ENCODE measurements at regions not wholly inside any gene's neighbourhood (a gene's known extent, or its start where the extent isn't known, plus 50 kb on each side); places are given as distances from the start of the nearest gene placed in this dataset.
"Not testable (repeated sequence)": the region's sequence is repeated elsewhere in the genome, so short reads cannot be mapped to it uniquely, and the experiment has no call there.

- not testable (repeated sequence) for H3K9me3 ChIP-seq (ENCODE audit: control insufficient read depth, low read length); H3K36me3 ChIP-seq (ENCODE audit: control insufficient read depth, insufficient read depth, low read length); H3K4me3 ChIP-seq (ENCODE audit: insufficient read depth, low read depth, low read length, poor library complexity, severe bottlenecking); H3K27me3 ChIP-seq (replicated peaks; ENCODE audit: control insufficient read depth, insufficient read depth, low read length, poor library complexity, severe bottlenecking); DNase-seq; H3K27ac ChIP-seq (ENCODE audit: insufficient read depth, low read length, poor library complexity, severe bottlenecking); H3K4me1 ChIP-seq (ENCODE audit: control insufficient read depth, insufficient read depth, low read length, poor library complexity, severe bottlenecking)
Measured at GRCh38 chr16:88136211-88136713, 185.0 kb downstream of the BANP start.

GRCh38 chr16:88136939-88137338 is 185.7 kb downstream of the BANP start:
- H3K36me3 ChIP-seq (ENCODE audit: control insufficient read depth, insufficient read depth, low read length); H3K4me1 ChIP-seq (ENCODE audit: control insufficient read depth, insufficient read depth, low read length, poor library complexity, severe bottlenecking); H3K27me3 ChIP-seq (replicated peaks; ENCODE audit: control insufficient read depth, insufficient read depth, low read length, poor library complexity, severe bottlenecking); H3K27ac ChIP-seq (ENCODE audit: insufficient read depth, low read length, poor library complexity, severe bottlenecking); DNase-seq; H3K9me3 ChIP-seq (ENCODE audit: control insufficient read depth, low read length); H3K4me3 ChIP-seq (ENCODE audit: insufficient read depth, low read depth, low read length, poor library complexity, severe bottlenecking): not testable (repeated sequence)

- H3K27ac ChIP-seq (ENCODE audit: insufficient read depth, low read length, poor library complexity, severe bottlenecking); H3K9me3 ChIP-seq (ENCODE audit: control insufficient read depth, low read length); H3K4me3 ChIP-seq (ENCODE audit: insufficient read depth, low read depth, low read length, poor library complexity, severe bottlenecking); H3K27me3 ChIP-seq (replicated peaks; ENCODE audit: control insufficient read depth, insufficient read depth, low read length, poor library complexity, severe bottlenecking); H3K36me3 ChIP-seq (ENCODE audit: control insufficient read depth, insufficient read depth, low read length); DNase-seq; H3K4me1 ChIP-seq (ENCODE audit: control insufficient read depth, insufficient read depth, low read length, poor library complexity, severe bottlenecking): not testable (repeated sequence)
Measured at GRCh38 chr16:88139141-88139540, 187.9 kb downstream of the BANP start.

DNA sequence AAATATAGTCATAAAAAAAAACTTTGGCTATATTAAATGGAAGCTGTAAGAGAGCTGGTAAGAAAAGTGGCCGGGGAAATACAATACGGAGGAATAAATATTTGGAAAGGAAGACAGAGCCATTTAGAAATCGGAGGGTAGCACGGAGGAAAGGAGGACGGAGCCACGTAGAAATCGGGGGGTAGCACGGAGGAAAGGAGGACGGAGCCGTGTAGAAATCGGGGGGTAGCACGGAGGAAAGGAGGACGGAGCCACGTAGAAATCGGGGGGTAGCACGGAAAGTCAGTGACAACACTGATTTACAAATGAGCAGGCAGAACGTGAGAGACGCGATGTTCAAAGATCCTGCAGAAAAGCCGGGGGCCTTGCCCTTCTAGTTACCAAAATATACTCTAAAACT is 189.0 kb downstream of the BANP start:
- not testable (repeated sequence) for H3K9me3 ChIP-seq (ENCODE audit: control insufficient read depth, low read length); H3K27me3 ChIP-seq (replicated peaks; ENCODE audit: control insufficient read depth, insufficient read depth, low read length, poor library complexity, severe bottlenecking); DNase-seq; H3K36me3 ChIP-seq (ENCODE audit: control insufficient read depth, insufficient read depth, low read length); H3K4me1 ChIP-seq (ENCODE audit: control insufficient read depth, insufficient read depth, low read length, poor library complexity, severe bottlenecking); H3K27ac ChIP-seq (ENCODE audit: insufficient read depth, low read length, poor library complexity, severe bottlenecking); H3K4me3 ChIP-seq (ENCODE audit: insufficient read depth, low read depth, low read length, poor library complexity, severe bottlenecking)

DNA sequence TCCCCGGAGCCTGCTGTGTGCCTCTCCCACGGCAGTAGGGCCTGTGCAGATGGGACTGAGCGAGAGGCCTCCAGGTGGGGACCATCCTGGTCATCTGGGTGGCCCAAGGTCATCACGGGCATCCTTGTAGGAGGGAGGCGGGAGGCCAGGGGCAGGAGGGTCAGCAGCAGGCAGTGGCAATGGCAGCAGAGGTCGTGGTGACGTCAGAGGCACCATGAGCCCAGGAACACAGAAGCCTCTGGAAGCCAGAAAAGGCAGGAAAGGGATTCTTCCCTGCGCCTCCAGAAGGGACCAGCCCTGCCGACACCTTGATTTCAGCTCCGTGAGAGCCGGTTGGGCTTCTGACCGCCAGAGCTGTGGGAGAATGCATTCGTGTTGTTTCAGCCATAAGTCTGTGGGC is 190.3 kb downstream of the BANP start:
- no peak for DNase-seq
- Histone ChIP-seq H3K4me1 (ENCODE audit: control insufficient read depth, insufficient read depth, low read length, poor library complexity, severe bottlenecking) (no peaks in the 10 kb centered on the region), H3K27ac (ENCODE audit: insufficient read depth, low read length, poor library complexity, severe bottlenecking) (no peak overlapping the region), H3K4me3 (ENCODE audit: insufficient read depth, low read depth, low read length, poor library complexity, severe bottlenecking) (no peak overlapping the region), H3K9me3 (ENCODE audit: control insufficient read depth, low read length) (no peaks in the 10 kb centered on the region), H3K36me3 (ENCODE audit: control insufficient read depth, insufficient read depth, low read length) (no peaks in the 10 kb centered on the region), H3K27me3 (replicated peaks; ENCODE audit: control insufficient read depth, insufficient read depth, low read length, poor library complexity, severe bottlenecking) (no peaks in the 10 kb centered on the region)

DNA sequence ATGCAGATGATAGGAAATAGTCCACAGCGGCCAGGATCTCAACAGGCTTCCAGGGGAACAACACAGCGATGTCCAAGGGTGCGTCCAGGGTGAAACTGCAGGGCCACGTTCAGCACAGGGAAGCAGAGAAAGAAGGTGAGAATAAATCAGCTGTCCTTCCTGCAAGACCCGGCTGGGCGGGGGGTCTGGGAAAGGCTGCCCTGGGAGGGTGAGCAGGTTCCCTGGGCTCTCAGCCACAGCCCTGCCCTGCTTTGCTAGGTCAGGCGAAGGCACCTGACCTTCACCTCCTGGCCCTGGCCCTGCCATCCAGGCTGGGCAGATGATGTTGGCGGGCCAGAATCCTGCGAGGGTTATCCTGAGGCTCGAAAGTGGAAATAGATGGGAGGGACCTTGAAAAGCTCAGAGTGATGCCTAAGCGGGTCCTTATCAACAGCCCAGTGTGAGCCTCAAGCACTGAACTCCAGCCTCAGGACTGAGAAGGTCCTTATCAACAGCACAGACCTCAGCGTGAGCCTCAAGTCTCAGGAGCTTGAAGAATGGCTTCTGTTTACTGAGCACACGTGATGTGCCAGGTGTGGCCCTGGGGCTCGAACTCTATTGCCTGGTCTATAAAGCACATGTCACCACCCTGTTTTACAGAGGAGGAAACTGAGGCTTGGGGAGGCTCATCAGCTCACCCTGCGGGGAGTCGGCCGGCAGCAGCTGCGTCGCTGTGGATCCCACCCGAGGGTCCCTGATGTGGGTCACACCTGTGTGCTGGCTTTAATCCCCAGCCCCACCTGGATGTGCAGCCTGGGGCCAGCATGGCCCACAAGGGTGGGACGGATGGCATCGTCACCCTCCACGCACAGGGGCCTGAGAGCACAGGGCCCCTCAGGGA is 191.1 kb downstream of the BANP start:
- H3K4me3 ChIP-seq (ENCODE audit: insufficient read depth, low read depth, low read length, poor library complexity, severe bottlenecking); DNase-seq; H3K27ac ChIP-seq (ENCODE audit: insufficient read depth, low read length, poor library complexity, severe bottlenecking); H3K27me3 ChIP-seq (replicated peaks; ENCODE audit: control insufficient read depth, insufficient read depth, low read length, poor library complexity, severe bottlenecking); H3K36me3 ChIP-seq (ENCODE audit: control insufficient read depth, insufficient read depth, low read length); H3K9me3 ChIP-seq (ENCODE audit: control insufficient read depth, low read length); H3K4me1 ChIP-seq (ENCODE audit: control insufficient read depth, insufficient read depth, low read length, poor library complexity, severe bottlenecking): not testable (repeated sequence)

GRCh38 chr16:88143122-88144027 is 192.1 kb downstream of the BANP start:
- DNase-seq; H3K4me1 ChIP-seq (ENCODE audit: control insufficient read depth, insufficient read depth, low read length, poor library complexity, severe bottlenecking); H3K4me3 ChIP-seq (ENCODE audit: insufficient read depth, low read depth, low read length, poor library complexity, severe bottlenecking); H3K36me3 ChIP-seq (ENCODE audit: control insufficient read depth, insufficient read depth, low read length); H3K27me3 ChIP-seq (replicated peaks; ENCODE audit: control insufficient read depth, insufficient read depth, low read length, poor library complexity, severe bottlenecking); H3K9me3 ChIP-seq (ENCODE audit: control insufficient read depth, low read length); H3K27ac ChIP-seq (ENCODE audit: insufficient read depth, low read length, poor library complexity, severe bottlenecking): not testable (repeated sequence)

- no peak overlapping the region for H3K27ac ChIP-seq (ENCODE audit: insufficient read depth, low read length, poor library complexity, severe bottlenecking)
- no peaks in the 10 kb centered on the region for H3K27me3 ChIP-seq (replicated peaks; ENCODE audit: control insufficient read depth, insufficient read depth, low read length, poor library complexity, severe bottlenecking)
- H3K4me1 ChIP-seq (ENCODE audit: control insufficient read depth, insufficient read depth, low read length, poor library complexity, severe bottlenecking), result no peaks in the 10 kb centered on the region
- DNase-seq, result no peak
- H3K36me3 ChIP-seq (ENCODE audit: control insufficient read depth, insufficient read depth, low read length), result no peaks in the 10 kb centered on the region
- no peak overlapping the region for H3K4me3 ChIP-seq (ENCODE audit: insufficient read depth, low read depth, low read length, poor library complexity, severe bottlenecking)
- H3K9me3 ChIP-seq (ENCODE audit: control insufficient read depth, low read length), result no peaks in the 10 kb centered on the region
Measured at GRCh38 chr16:88144028-88144511, 192.8 kb downstream of the BANP start.

GRCh38 chr16:88145376-88145775 is 194.1 kb downstream of the BANP start:
- DNase-seq; H3K27ac ChIP-seq (ENCODE audit: insufficient read depth, low read length, poor library complexity, severe bottlenecking); H3K4me3 ChIP-seq (ENCODE audit: insufficient read depth, low read depth, low read length, poor library complexity, severe bottlenecking); H3K9me3 ChIP-seq (ENCODE audit: control insufficient read depth, low read length); H3K27me3 ChIP-seq (replicated peaks; ENCODE audit: control insufficient read depth, insufficient read depth, low read length, poor library complexity, severe bottlenecking); H3K36me3 ChIP-seq (ENCODE audit: control insufficient read depth, insufficient read depth, low read length); H3K4me1 ChIP-seq (ENCODE audit: control insufficient read depth, insufficient read depth, low read length, poor library complexity, severe bottlenecking): not testable (repeated sequence)
